ENCODE measurements at regions not wholly inside any gene's neighbourhood (a gene's known extent, or its start where the extent isn't known, plus 50 kb on each side); places are given as distances from the start of the nearest gene placed in this dataset.

- no peak for TF ChIP-seq POLR2A (IDR thresholded peaks at IDR 0.05; ENCODE audit: low read depth, low read length)
- no peak for TF ChIP-seq POLR2AphosphoS5 (IDR thresholded peaks at IDR 0.05; ENCODE audit: low read depth, low read length)
Measured at GRCh38 chr5:36755920-36756488, 120.6 kb upstream of the NIPBL start.

Measured in GM12892 (cell line).